ENCODE measurements at regions not wholly inside any gene's neighbourhood (a gene's known extent, or its start where the extent isn't known, plus 50 kb on each side); places are given as distances from the start of the nearest gene placed in this dataset.

DNA sequence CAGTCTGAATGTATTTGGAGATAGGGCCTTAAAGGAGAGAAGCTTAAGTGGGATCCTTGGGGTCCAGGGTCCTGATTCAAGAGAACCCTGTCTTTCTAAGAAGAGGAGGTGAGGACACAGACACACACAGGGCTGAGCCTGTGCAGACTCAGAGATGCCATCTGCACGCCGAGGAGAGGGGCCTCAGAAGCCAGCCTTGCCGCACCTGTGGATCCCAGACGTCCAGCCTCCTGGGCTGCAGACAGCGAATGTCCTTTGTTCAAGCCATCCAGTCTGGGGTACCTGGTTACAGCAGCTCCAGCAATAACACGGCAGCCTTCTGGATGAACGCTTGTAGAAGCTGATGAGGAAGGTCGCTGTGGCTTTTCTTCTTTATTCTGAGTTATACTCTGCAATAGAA lies 1086.1 kb downstream of the BRD1 start:
- DNase-seq, result no peak

DNA sequence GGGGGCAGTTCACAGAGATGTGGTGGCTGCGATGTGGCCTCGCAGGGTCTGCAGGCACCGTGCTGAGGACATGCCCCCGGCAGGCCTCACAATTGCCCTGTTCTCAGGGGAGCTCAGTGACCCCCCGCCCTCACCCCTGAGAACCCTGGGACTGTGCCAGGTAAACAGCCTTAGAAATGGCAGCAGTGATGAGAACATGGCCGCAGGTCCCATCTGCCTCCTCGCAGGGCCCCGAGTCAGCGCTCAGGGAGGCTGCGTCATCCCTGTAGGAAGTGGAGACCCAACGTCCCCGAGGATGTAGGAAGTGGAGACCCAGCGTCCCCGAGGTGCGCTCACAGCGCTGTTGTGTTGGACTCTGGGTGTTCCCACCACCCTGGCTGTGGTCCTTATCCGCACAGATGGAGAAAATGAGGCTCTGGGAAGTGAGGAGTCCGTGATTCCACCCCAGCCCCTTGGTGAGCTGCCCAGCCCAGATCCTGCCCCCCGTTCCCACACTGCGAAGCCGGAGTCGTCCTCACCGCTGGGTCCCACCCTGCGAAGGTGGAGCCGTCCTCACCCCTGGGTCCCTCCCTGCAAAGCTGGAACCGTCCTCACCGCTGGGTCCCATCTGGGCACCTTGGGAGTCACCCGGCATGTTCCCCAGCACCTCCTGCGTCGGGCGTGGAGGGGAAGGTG lies 1086.8 kb downstream of the BRD1 start:
- DNase-seq, result no peak

DNA sequence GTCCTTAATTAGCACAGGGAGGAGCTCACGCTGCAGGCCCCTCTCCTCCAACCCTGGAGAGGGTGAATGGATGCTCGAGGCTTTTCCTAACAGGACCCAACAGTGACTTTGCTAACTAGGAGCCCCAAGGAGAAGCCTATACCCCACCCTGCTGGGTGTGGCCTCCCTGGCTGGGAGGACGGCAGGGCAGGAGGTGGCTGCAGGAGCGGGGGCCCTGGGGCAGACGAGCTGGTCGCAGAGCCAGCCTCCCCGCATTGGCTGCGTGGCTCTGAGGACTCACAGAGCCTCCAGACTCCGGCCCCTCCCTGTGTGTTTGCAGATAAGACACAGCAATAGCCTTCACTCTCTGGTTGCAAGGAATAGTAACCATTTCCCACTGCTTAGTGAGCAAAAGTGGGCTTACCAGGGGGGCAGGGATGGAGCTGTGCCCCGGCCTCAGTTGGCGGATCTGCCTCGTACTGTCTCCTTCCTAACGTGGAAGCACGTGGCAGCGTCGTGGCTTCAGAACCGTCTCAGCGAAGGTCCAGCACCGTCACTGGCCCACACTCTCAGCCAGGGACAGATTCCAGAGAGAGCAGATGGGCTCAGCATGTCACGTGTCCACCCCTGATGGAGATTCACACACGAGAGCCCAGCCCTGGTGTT lies 1087.5 kb downstream of the BRD1 start:
- DNase-seq, result no peak

DNA sequence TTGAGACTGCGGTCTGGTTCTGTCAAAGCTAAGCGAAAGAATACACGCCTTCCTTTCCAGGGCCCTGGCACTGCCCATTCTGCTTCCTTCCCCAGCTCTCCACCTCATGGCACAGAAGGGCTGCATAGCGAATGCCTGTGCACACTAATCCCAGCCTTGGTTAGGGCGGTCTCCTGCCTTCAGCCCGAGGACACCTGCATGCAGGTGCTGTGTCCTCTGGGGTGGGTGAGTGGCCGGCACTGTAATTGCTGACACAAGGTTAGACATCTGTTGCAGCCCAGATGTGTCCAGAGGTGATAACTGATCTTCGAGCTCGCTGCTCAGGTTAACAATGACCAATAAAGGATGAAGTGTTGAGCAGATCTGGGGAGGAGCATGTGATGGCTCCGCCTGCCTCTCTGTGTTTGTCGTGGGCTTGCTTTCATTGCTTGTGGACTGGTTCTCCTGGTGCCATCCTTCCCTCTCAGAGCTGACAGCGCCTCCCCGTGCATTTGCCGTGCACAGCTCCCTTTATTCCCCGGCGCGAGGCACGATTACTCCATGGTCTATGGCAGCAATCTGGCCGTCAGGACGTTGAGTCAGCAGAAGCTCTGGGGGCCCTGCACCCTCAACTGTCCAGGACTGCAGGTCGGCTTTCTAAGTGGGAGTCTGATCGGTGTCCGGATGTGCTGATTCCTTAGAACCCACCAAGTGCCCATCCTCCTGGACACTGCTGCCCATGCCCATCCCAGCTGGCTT lies 1088.2 kb downstream of the BRD1 start:
- DNase-seq, result no peak

DNA sequence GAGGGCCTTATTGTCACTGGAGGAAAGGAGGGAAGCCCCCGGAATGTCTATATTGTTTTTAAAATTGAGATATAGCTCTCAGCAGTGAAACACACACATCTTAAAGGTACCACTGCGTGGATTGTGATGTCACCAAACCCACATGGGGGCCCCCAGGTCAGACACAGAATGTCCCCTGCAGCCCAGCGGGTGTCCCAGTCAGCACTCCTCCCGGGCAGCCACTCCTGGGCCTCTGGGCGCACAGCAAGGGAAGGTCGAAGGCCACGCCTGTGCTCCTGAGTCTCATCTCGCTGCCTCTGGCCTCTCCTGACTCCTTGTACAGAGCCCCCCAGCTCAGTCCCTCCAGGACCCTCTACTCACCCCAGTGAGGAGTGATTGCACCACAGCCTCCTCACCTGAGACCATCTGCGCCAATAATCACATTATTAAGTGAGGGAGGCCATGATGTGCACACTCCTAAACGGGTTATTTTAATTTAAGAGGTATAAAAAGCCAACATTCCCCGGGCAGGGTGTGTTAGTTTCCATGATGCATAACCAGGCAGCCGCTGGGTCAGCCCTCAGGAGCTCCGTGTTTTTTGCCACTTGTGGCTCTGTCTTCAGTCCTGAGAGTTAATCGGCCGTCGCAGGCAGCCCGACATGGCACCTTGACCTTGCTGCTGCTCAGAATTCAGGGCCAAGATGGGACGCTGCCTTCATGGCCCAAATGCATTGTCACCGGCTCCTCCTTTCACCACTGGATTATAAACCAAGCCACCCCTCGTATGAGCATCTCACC lies 1089.3 kb downstream of the BRD1 start:
- DNase-seq, result no peak

DNA sequence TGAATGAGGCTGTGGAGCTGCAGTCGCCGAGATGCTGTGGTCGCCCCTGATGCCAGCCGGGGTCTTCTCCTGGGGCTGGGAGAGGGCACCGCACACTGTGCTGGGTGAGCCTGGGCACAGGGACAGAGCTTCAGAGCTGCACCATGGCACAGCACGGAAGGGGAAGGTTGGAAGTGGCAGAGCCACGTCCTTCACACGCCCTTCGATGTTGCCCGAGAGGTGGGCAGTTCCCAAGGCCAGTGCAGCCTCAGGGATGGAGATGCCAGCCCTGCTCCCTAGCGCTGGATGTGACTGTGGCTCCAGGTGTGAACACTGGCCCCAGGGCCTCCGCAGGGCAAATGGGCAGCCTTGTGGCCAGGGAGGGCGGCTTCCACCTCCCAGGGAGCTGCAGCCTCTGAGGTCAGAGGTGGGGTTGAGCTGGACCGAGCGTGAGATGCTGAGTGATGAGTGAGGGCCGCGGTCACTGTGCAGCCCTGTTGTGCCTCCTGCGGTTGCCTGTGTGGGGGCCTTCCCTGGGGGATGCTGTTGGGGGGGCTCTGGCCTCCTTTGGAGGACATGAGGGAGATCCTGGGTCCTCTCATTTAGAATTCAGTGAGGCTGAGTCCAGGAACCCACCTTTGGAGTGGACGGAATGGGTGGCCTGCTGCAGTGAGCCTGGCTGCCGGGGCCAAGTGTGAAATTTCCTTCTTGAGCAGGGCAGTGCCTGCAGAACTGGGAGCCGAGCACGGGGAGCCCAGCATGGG lies 1090.0 kb downstream of the BRD1 start:
- DNase-seq, result no peak

DNA sequence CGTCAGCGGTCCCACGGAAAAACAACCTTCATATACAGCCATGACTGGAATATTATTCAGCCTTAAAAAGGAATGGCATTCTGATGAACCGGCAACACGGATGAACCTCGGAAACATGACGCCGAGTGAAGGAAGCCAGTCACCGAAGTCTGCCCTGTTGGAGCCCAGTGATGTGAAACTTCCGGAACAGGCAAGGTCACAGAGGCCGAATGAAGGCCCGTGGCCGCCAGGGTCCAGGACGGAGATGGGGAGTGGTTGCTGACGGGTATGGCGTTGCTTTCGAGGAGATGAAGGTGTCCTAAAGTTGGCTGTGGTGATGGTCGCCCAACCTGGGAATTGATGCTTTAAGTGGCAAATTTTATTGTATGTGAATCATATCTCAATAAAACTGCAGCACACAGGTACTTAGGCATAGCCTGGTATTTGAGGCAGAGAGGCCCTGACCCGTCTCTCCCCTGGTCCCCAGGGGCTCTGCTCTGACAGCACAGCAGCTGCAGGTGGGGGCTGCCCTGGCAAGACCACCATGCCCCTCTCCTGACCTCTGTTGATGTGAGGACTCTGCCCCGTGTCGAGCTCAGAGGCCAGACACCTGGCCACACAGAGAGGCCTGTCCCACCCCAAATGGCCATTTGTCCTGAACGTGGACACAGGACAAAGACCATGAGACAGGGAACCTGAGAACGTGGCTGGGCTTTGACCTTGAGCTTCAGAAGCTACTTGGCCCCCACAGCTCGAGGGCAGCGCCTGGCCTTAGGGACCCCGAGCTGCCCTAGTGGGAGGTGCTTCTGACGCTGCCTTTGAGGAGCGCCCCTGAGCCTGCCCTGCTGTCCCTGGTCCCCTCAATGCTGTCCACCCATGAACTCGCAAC lies 1090.8 kb downstream of the BRD1 start:
- DNase-seq, result no peak

DNA sequence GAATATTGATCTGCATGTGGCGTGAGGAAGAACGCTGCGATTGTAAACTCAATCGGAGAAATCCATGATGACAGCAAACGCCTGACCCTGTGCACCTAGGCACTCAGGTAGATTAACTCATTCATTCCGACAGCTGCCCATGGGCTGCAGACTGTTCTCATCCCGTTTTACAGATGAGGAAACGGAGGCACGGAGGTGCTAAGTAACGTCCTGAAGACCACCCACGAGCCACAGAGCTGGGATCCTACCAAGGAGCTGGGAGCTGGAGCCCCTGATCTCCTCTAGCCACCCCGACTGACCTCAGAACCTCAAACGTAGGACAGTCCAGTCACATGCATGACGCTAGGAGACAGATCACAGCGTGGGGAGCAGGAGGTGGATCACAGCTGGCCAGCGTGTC lies 1092.7 kb downstream of the BRD1 start:
- no peak for DNase-seq

DNA sequence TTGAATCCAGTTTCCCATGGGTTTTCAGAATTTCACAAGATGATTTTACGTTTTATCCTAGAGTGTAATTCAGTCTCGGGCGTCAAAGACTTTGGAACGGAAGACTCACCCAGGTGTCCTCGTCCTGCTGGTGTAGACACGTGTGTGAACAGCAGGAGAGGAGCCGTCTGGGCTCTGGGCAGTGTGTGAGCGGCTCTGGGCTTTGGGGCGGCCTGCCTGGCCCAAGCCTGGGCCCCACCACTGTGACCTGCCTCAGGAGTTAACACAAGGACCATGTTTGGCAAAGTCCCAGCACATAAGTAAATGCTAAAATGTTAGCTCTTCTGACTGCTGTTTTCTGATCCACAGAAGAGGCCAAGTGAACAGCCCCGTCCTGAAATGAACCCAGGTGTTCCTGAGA lies 1093.3 kb downstream of the BRD1 start:
- DNase-seq, result no peak

DNA sequence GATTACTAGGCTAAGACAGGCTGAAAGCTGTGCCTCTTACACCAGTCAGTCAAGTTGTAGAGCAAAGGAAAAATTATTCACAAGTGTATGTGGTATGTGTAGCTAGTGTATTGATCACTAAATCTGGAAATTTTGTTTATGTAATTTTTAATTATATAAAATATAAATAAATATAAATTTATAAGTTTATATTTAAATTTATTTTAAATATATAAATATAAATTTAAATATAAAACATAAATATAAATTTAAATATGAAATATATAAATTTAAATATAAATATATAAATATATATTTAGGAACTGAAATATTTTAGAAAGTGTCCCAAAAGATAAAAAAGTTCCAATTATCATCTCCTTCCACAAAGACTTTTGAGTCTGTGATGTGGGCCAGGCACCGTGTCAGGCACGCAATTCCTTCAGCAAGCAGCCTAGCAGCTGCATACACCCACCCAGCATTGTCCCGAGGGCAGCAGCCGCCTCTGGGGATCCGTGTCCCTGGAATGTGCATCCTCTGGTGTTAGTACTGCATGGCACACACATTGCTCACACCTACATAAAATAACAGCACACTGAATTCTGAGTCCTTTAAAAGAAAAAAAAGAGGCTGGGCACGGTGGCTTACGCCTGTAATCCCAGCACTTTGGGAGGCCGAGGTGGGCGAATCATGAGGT lies 1098.0 kb downstream of the BRD1 start:
- no peak for DNase-seq

DNA sequence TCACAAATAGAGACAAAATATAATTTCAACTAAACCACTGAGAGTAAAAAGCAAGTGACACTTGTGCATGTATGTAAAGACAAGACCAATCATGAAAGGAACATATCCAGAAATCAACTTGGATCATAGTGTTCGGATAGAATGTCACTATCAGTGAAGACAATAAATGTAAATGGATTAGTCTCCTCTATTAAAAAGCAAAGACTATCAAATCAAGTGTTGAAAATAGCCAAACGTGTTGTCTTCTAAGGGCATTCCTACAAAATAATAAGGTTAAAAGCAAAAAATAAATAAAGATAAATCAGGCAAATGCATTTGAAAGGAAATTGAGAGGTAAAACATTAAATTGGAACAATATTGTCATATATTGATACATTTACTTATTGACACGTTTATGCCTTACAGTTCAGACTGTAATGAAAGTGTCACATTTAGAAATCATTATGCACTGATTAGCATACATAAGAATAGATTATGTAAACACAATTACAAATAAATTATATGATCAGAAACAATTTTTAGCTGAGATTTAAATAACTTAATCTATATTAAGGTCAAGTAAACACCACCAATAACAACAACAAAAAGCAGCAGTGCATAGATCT lies 1100.1 kb downstream of the BRD1 start:
- DNase-seq, result no peak

DNA sequence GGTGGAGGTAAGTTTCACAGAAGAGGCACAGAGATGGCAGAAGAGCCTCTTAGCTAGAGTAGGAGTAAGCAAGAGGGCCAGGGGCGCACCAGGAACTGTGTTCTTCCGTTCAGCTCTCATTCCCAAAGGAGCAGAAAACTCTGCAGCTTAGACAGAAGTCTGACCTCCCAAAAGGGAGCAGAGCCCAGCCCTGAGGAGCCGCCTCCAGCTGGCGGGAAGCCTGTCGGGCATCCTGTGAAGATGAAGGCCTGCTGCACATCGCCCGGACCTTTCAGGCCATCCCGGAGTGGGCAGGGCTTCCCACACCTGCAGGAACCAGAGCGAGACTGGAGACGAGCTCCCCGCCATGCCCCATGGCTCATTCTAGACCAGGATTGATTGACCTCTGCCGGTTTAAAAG lies 1102.8 kb downstream of the BRD1 start:
- no peak for DNase-seq

DNA sequence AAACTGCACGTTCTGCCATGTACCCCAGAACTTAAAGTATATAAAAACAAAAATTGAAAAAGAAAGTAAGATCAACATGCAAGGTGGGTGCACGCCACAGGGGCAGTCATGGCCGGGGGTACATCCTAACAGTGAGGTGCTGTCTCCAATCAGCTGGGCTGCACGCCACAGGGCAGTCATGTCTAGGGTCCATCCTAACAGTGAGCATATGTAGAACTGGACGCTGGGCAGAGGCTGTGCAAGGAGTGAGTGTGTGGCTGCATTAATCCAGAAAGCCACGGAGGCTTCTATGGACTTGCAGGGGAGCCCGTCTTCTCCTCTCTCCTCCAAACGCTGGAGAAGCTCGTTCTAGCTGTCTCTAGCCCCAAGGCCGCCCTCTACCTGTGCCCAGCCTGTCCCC lies 1105.0 kb downstream of the BRD1 start:
- no peak for DNase-seq

DNA sequence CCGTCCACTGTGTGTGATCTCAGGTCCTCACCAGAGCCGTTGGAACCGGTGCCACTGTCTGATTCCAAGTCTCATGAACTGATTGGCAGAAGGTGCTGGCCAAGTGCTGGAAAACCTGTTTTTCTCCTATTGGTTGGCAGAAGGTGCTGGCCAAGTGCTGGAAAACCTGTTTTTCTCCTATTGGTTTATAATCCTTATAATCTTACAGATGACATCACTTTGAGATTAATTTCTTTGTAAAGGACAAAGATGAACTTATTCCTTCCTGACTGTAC lies 1106.3 kb downstream of the BRD1 start:
- no peak for DNase-seq

DNA sequence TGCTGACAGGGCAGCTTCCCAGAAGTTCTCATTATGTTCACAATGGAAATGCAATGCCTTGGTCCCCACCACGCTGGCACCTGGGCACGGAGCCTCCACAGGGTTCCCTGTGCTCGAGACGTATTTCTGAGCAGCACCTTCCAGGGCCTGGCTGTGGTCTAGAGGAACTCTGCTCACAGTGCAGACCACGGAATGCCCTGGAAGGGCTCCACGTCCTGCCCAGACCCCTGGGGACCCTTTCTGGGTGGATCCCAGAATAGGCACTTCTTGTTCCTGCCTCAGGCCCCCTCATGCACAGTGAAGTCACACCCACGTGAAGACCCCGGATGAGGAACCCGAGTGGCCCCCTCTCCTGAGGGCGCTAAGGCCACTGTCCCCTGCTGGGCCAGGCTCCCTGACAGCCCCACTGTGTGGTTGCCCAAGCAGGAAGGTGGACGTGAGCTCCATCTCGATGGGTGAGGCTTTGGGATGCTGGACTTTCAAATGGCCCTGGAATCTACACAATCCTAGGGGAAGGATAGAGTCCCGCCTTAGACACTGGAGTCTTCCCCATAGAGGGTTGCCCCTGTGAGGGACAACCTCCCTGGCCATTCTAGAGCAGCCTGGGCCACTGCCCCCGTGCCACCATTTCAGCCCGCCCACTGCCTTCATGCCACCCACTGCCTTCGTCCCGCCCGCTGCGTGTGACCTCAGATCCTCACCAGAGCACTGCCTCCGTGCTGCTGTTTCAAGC lies 1106.8 kb downstream of the BRD1 start:
- DNase-seq, result no peak

DNA sequence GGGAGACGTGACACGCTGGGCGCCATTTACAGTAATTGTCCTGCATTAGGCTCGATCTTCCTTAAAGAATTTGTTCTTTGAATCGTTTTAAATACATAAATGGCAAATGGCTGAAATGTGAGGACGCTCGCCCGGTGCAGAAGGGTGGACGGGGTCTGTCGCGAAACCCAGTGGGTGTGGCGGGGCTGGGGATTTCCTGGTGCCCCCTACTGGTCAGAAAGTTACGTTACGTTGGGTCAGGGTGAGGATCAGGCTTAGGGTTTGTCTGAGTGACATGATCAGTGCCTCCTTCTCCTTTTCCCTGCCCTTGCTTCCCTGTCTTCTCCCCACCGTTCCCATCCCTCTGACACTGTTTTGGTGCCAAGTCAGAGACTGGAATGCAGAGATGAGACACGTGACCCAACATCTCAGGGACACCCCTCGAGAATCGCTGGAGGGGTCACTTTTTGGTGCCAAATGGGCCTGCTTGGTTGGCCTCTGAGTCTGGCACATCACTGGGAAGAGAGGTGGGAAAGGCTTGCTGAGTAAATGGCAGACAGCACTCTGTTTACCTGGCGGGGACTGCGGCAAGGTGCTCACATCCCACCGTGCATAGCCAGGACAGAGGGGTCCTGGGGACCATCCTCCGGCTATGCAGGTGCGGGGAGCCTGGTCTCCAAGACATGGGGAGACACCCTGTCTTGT lies 1107.6 kb downstream of the BRD1 start:
- DNase-seq, result no peak

DNA sequence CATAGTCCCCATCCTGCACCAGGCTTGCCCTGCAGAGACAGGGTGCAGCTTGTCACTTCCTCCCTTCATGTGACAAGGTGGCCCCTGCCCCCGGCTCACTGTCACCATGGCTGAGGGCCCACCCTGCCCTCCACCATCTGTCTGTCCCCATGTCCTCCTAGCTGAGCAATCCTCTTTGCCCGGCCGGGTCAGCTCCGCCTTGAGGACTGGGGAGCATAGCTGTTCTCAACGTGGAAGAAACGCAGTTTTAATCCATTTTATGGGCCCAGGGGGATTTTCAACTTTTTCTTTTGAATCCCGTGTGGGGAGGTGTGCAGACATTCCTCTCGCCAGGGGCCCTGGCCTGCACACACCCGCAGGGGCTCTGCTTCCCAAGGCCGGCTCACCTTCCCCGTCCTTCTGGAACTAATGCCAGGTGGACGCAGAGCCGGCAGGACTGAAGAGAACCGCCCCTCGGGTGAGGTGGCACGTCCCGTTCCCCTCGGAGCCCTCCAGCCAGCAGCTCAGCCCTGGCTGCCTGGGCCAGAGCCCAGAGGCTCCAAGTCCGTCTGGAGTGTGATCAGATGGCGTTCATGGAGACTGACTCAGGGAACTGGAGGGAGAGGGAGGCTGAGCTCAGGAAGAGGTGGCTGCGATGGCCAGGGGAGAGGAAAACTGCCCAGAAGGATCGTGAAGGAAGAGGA lies 1108.7 kb downstream of the BRD1 start:
- DNase-seq, result no peak

DNA sequence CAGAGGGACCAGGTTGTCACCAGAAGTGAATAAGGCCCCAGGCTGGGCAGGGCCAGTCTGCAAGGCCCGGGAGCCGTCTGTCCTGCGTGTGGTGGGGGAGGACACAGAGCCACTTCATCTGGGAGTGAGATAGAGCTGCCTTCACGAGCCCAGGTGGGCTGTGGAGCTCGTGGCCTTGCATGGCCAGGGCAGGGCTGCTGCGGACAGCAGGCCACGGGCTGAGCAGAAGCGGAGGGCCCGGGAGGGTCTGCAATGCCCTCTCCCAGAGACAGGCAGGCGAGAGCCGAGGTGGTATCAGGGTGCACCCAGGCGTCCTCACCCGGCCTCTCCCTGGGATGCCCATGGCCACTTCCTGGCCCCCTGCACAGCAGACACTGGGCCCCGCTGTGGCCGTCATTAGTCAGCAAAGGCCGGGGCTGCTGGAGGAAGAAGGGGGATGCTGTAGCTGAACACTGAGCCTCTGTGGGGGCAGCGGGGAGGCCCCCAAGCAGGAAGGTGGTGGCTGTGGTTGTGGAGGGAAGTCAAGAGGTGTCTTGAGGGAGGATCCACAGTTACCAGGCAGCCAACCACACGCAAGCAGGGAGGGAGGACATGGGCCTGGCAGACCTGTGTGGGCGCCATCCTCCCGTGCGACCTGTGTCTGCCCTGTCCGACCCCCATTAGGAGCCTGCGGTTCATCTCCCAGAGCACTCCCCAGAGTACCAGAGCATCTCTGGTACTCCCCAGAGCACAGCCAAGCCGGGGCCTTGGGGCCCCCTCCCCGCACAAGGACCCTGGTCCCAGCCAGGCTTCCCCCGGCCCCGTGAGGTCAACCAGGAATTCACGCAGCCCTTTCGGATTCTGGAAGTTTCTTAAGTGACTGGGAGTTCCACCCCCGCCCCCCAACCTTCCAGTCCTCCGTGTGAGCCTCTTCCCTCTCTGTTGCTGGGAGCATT lies 1109.5 kb downstream of the BRD1 start:
- DNase-seq, result no peak
